Right cardiac atrium (tissue), 5 donors: ENCODE measurements at regions not wholly inside any gene's neighbourhood (a gene's known extent, or its start where the extent isn't known, plus 50 kb on each side); places are given as distances from the start of the nearest gene placed in this dataset.
"Not testable (repeated sequence)": the region's sequence is repeated elsewhere in the genome, so short reads cannot be mapped to it uniquely, and the experiment has no call there.

Experiments used
- ATAC-seq, 2 donors: fragments of 200-7000 bp; cut with Tn5 transposase; one replicate each; pipeline versions ENCODE4 v1.8.0 to v1.9.1; 2020; ENCODE audit warnings: moderate library complexity in 2 of 2, mild to moderate bottlenecking in 1 of 2
- DNase-seq, 3 donors: peaks; one replicate each; pipeline ENCODE4 v3.0.0-alpha.2; 2020
- H3K27ac ChIP-seq: one replicate; pipeline ENCODE4 v1.5.1; 2013; ENCODE audit warnings: mild to moderate bottlenecking, low read length, control low read depth, moderate library complexity
- H3K27me3 ChIP-seq: one replicate; pipeline ENCODE4 v1.6.1; 2013; ENCODE audit not compliant: control insufficient read depth, insufficient read depth
- H3K4me1 ChIP-seq: one replicate; pipeline ENCODE4 v1.6.1; 2013; ENCODE audit warnings: low read length; ENCODE audit not compliant: control insufficient read depth, insufficient read depth
- H3K4me3 ChIP-seq: one replicate; pipeline ENCODE4 v1.5.1; 2013; ENCODE audit warnings: low read length, control low read depth
- H3K9me3 ChIP-seq: one replicate; pipeline ENCODE4 v1.6.1; 2013; ENCODE audit warnings: low read length; ENCODE audit not compliant: control insufficient read depth
- WGBS: extraction: QIAGEN DNeasy Blood & Tissue Kit; methylation state at CpG from one replicate; pipeline ENCODE4 v1.1.7; 2013; 5-methylcytosine and 5-hydroxymethylcytosine counted together
- intact Hi-C, 4 donors: fragments of 100-400 bp; cut with DNase I; formaldehyde crosslinking; loops; one replicate each; pipeline versions ENCODE4 v1.11.0 to v1.14.0; 2022 to 2023
- donor health status: healthy with polysubstance abuse.
- donor health status: DM: no; HTN: yes; CAD: no.
- donor health status: DM: no; HTN: no; CAD: no.
- donor health status: DM: no; HTN: yes; CAD: no; lungs with severe emphysema.
- donor health status: DM: yes; HTN: yes; CAD: no.

DNA sequence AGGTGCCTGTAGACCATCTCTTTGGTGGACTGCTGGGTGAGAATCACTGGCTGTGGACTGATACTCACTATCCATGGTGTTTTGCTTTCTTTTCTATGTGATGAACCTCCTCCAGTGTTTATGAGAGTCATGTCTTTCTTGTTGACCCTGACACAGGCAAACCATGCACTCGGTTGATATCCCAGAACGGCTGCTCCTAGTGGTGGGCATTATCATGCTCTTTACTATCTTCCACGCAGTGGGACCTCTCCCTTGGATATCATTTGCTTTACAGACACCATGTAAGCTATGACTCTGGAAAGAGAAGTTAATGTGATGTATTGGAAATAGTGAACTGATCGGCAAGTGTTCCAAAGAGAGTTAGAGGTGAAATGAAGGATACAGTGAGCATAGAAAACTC lies 1455.6 kb downstream of the BRINP3 start:
- no peaks in the 10 kb centered on the region for H3K4me1 ChIP-seq
- DNase-seq (no peak), ATAC-seq (no peak)
- WGBS = 85% methylated on average over 4 of the region's 4 CpGs
- H3K27me3 ChIP-seq = no peaks in the 10 kb centered on the region
- intact Hi-C loops = no loop called here
- H3K9me3 ChIP-seq = no peaks in the 10 kb centered on the region
- H3K27ac ChIP-seq = no peak overlapping the region
- H3K4me3 ChIP-seq = no peak overlapping the region

- no peak for ATAC-seq
These were observed 1450.2 kb downstream of the BRINP3 start for GRCh38 chr1:189027512-189027911.

DNA sequence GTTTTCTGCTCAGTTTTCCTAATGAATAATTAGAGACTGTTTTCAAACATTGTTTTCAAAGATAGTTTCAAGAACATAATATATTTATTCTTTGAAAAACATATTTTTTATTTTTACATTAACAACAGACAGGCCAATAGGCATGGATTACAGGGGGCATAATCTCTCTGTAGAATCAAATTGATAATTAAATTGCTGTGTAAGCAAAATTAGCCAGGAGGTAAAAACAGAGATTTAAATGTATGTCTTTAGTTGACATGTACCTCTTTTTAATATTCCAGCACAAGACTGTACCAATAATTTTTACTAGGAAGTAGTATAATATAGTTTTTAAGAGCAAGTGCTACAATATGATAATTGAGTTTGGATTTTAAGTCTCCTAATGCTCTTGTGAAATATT lies 1444.5 kb downstream of the BRINP3 start:
- no peak overlapping the region for H3K4me3 ChIP-seq
- DNase-seq (no peak), ATAC-seq (no peak)
- intact Hi-C loops = no loop called here
- no peaks in the 10 kb centered on the region for H3K27me3 ChIP-seq
- no peaks in the 10 kb centered on the region for H3K9me3 ChIP-seq
- H3K4me1 ChIP-seq = no peaks in the 10 kb centered on the region
- H3K27ac ChIP-seq = no peak overlapping the region

More at GRCh38 chr1:189027512-189027911, 1450.2 kb downstream of the BRINP3 start:
- 83% methylated on average over 5 of the region's 5 CpGs for WGBS
- Histone ChIP-seq H3K4me3 (no peak overlapping the region), H3K27ac (no peak overlapping the region), H3K27me3 (no peaks in the 10 kb centered on the region), H3K4me1 (no peaks in the 10 kb centered on the region), H3K9me3 (no peaks in the 10 kb centered on the region)
- intact Hi-C loops = no loop called here
- no peak for DNase-seq

- H3K9me3 ChIP-seq = no peaks in the 10 kb centered on the region
- 64% methylated on average over 3 of the region's 3 CpGs for WGBS
These were observed 1441.0 kb downstream of the BRINP3 start for GRCh38 chr1:189036628-189037027.

DNA sequence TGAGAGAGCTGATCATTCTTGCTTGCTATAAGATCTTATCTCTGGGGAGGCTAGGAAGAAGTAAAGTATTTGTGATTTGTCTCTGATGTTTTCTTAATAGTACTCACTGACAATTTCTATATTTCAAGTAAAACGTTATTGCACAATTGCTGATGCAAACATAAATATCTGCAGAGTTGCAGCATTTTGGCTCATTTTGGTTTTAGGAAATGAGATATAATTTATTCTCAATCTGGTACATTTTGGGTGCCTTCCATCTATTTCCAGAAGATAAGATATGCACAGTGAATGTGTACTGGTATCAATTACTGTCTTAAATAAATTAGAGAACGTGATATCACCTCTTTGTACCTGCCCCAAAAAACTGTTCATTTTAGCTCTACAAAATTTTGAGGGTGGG lies 1431.5 kb downstream of the BRINP3 start:
- Histone ChIP-seq H3K4me3 (no peak overlapping the region), H3K27ac (no peak overlapping the region), H3K9me3 (no peaks in the 10 kb centered on the region), H3K4me1 (no peaks in the 10 kb centered on the region), H3K27me3 (no peaks in the 10 kb centered on the region)
- no peak for ATAC-seq
- DNase-seq = no peak
- WGBS = 34% methylated on average over 2 of the region's 2 CpGs
- intact Hi-C loops = no loop called here

More at GRCh38 chr1:189036628-189037027, 1441.0 kb downstream of the BRINP3 start:
- no peak overlapping the region for H3K27ac ChIP-seq
- intact Hi-C loops = no loop called here
- no peaks in the 10 kb centered on the region for H3K4me1 ChIP-seq
- ATAC-seq (no peak), DNase-seq (no peak)
- no peaks in the 10 kb centered on the region for H3K27me3 ChIP-seq
- H3K4me3 ChIP-seq = no peak overlapping the region

DNA sequence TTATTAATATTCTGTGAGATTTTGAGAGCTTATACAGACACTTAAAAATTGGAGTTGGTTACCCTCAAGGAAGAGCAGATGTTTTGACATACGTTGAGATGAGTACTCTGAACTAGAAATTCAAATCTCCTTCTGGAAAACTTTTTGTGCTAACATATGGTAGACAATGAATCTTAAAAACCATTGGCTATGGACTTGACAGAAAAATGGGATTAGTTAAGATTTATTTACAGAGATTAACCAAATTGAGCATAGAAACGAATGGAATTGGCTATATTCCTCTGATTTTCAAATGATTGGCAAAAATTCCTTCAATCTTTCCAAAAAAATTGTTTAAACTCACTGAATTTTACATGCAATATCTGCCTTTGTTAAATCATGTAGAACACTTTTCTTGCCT lies 1392.9 kb downstream of the BRINP3 start:
- no peak for ATAC-seq
- intact Hi-C loops = no loop called here
- DNase-seq = no peak
- no peaks in the 10 kb centered on the region for H3K9me3 ChIP-seq
- WGBS = 36% methylated on average over 2 of the region's 2 CpGs
- no peak overlapping the region for H3K27ac ChIP-seq
- H3K27me3 ChIP-seq = no peaks in the 10 kb centered on the region
- no peaks in the 10 kb centered on the region for H3K4me1 ChIP-seq
- no peak overlapping the region for H3K4me3 ChIP-seq

DNA sequence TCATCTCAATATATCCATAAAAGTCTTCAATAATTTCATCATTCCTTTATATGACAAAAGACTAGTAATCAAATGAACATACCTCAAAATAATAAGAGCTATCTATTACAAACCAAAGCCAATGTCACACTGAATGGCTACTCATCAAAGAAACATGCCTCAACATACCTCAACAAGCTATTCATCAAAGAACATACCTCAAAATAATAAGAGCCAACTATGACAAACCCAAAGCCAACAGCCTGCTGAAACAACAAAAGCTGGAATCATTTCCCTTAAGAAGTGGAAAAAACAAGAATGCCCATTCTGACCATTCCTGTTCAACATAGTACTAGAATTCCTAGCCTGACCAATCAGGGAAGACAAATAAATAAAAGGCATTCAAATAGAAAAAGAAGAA lies 1373.7 kb downstream of the BRINP3 start:
- H3K27me3 ChIP-seq = no peaks in the 10 kb centered on the region
- H3K9me3 ChIP-seq = no peaks in the 10 kb centered on the region
- intact Hi-C loops = no loop called here
- no peak overlapping the region for H3K27ac ChIP-seq
- no peak overlapping the region for H3K4me3 ChIP-seq
- no peaks in the 10 kb centered on the region for H3K4me1 ChIP-seq
- DNase-seq (no peak), ATAC-seq (no peak)

DNA sequence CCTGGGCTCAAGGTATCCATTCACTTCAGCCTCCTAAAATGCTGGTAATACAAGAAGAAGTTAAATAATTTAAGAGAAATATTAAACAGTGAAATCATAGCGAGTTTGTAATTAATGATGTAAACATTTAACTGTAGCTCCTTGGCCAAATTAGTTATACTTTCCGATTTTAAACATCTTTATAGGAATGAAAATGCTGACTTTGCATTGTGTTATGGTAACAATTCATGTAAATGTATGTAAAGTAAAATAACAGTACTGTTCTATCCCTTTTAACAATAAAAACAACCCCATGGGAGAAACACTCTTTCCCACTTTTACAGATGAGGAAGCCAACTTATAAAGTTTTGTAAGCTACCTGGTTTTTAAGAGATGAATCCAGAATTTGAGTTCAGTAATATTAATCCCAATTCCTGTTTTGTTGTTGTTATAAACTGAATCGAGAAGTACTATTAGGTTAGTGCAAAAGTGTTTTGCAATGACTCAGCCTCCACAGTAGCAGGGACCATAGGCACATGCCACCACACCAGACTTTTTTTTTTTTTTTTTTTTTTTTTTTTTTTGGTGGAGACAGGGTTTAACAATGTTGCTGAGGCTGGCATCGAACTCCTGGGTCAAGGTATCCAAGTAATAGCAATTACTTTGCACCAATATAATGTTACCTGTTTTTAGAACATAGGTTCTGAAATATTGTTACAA lies 1360.4 kb downstream of the BRINP3 start:
- Histone ChIP-seq H3K4me3 (no peak overlapping the region), H3K27me3 (no peaks in the 10 kb centered on the region), H3K9me3 (no peaks in the 10 kb centered on the region), H3K27ac (no peak overlapping the region), H3K4me1 (no peaks in the 10 kb centered on the region)
- WGBS = 80% methylated on average over 4 of the region's 4 CpGs
- intact Hi-C loops = no loop called here
- no peak for DNase-seq
- ATAC-seq = no peak

- intact Hi-C loops = no loop called here
- DNase-seq = no peak
- Histone ChIP-seq H3K4me3 (no peak overlapping the region), H3K4me1 (no peaks in the 10 kb centered on the region), H3K9me3 (no peaks in the 10 kb centered on the region), H3K27me3 (no peaks in the 10 kb centered on the region), H3K27ac (no peak overlapping the region)
- 48% methylated on average over 2 of the region's 2 CpGs for WGBS
- no peak for ATAC-seq
These were observed 1355.7 kb downstream of the BRINP3 start for GRCh38 chr1:189121941-189122340.

GRCh38 chr1:189125694-189126093 lies 1352.0 kb downstream of the BRINP3 start:
- intact Hi-C loops = no loop called here
- H3K27me3 ChIP-seq = no peaks in the 10 kb centered on the region
- H3K4me3 ChIP-seq = no peak overlapping the region
- ATAC-seq (no peak), DNase-seq (no peak)
- WGBS = 63% methylated on average over 2 of the region's 2 CpGs
- H3K4me1 ChIP-seq = no peaks in the 10 kb centered on the region
- no peaks in the 10 kb centered on the region for H3K9me3 ChIP-seq
- no peak overlapping the region for H3K27ac ChIP-seq

GRCh38 chr1:189131576-189131975 lies 1346.1 kb downstream of the BRINP3 start:
- Histone ChIP-seq H3K4me1 (no peaks in the 10 kb centered on the region), H3K4me3 (no peak overlapping the region), H3K9me3 (no peaks in the 10 kb centered on the region), H3K27ac (no peak overlapping the region), H3K27me3 (no peaks in the 10 kb centered on the region)
- DNase-seq (no peak), ATAC-seq (no peak)
- 84% methylated on average over 3 of the region's 3 CpGs for WGBS
- intact Hi-C loops = no loop called here

GRCh38 chr1:189139748-189140147 lies 1337.9 kb downstream of the BRINP3 start:
- H3K9me3 ChIP-seq, H3K4me3 ChIP-seq, intact Hi-C loops, H3K4me1 ChIP-seq, ATAC-seq, H3K27me3 ChIP-seq, H3K27ac ChIP-seq: not testable (repeated sequence)
- WGBS = 94% methylated on average over 29 of the region's 29 CpGs
- peak in 1 of 3 donors; percentile 49 for DNase-seq
